Esophagus muscularis mucosa (tissue), 4 donors: ENCODE measurements at regions not wholly inside any gene's neighbourhood (a gene's known extent, or its start where the extent isn't known, plus 50 kb on each side); places are given as distances from the start of the nearest gene placed in this dataset.

Source experiments
- DNase-seq: peaks from one replicate; pipeline ENCODE4 v3.0.0-alpha.2; 2017; ENCODE audit errors: extremely low spot score
- H3K27ac ChIP-seq, 4 donors: fragments of 200-600 bp; sonication (generic); replicated peaks in 1 of 4; 1 replicate in 3 of 4; 2 replicates in 1 of 4; pipeline ENCODE4 v1.5.1; 2016 to 2019; ENCODE audit warnings: mild to moderate bottlenecking in 1 of 4
- H3K27me3 ChIP-seq, 4 donors: fragments of 200-600 bp; sonication (generic); one replicate each; pipeline versions ENCODE4 v1.5.1 to v1.6.0; 2016 to 2019
- H3K36me3 ChIP-seq, 4 donors: fragments of 200-600 bp; sonication (generic); one replicate each; pipeline ENCODE4 v1.5.1; 2016 to 2019
- H3K4me1 ChIP-seq, 4 donors: fragments of 200-600 bp; sonication (generic); one replicate each; pipeline ENCODE4 v1.5.1; 2016 to 2019
- H3K4me3 ChIP-seq, 4 donors: fragments of 200-600 bp; sonication (generic); 1 replicate in 2 of 4; 2 replicates in 2 of 4; pipeline ENCODE4 v1.5.1; 2016 to 2019; ENCODE audit warnings: mild to moderate bottlenecking in 4 of 4, moderate library complexity in 1 of 4
- H3K9me3 ChIP-seq, 4 donors: fragments of 200-600 bp; sonication (generic); 1 replicate in 3 of 4; 2 replicates in 1 of 4; pipeline ENCODE4 v1.5.1; 2016 to 2019
- CTCF ChIP-seq, 3 experiments: fragments of 200-600 bp in 2 of 3; fragments of 450-650 bp in 1 of 3; sonication (generic) in 2 of 3; IDR thresholded peaks; one replicate each; pipeline ENCODE4 v1.5.1; 2017 to 2019; ENCODE audit warnings: antibody characterized with exemption in 3 of 3, mild to moderate bottlenecking in 2 of 3, moderate library complexity in 1 of 3
- EP300 ChIP-seq: sonication (generic); formaldehyde crosslinking; IDR thresholded peaks from one replicate; pipeline ENCODE4 v1.6.1; 2017; ENCODE audit warnings: antibody characterized with exemption
- POLR2A ChIP-seq: fragments of 450-650 bp; IDR thresholded peaks from one replicate; pipeline ENCODE4 v1.6.1; 2017; ENCODE audit warnings: antibody characterized with exemption, moderate library complexity, mild to moderate bottlenecking, low read depth
- POLR2AphosphoS5 ChIP-seq, 2 donors: sonication (generic); formaldehyde crosslinking; IDR thresholded peaks; one replicate each; pipeline ENCODE4 v1.6.1; 2017; ENCODE audit warnings: antibody characterized with exemption in 2 of 2
- WGBS: methylation state at CpG from one replicate; pipeline ENCODE4 v1.1.5; 2018; 5-methylcytosine and 5-hydroxymethylcytosine counted together
- intact Hi-C: fragments of 100-400 bp; cut with DNase I; formaldehyde crosslinking; loops from one replicate; pipeline ENCODE4 v1.15.1; 2023

GRCh38 chr1:90344963-90345730, 350.2 kb downstream of the ZNF326 start:
- intact Hi-C loops, result no loop called here
- no peaks in the 10 kb centered on the region for H3K4me1 ChIP-seq
- peaks cover 0 to 23% (median 12%) of the 10 kb centered on the region in 4 donors for H3K9me3 ChIP-seq
- no peak overlapping the region for H3K4me3 ChIP-seq
- 67% methylated on average over 1 of the region's 1 CpG for WGBS
- no peak for DNase-seq
- TF ChIP-seq CTCF (IDR thresholded peaks at IDR 0.05), result no peak
- TF ChIP-seq POLR2AphosphoS5 (IDR thresholded peaks at IDR 0.05), result no peak
- no peak for TF ChIP-seq POLR2A
- TF ChIP-seq EP300, result no peak
- H3K36me3 ChIP-seq, result no peaks in the 10 kb centered on the region
- no peaks in the 10 kb centered on the region for H3K27me3 ChIP-seq
- no peak overlapping the region for H3K27ac ChIP-seq

- Histone ChIP-seq H3K36me3 (no peaks in the 10 kb centered on the region), H3K4me1 (no peaks in the 10 kb centered on the region), H3K9me3 (no peaks in the 10 kb centered on the region), H3K4me3 (no peak overlapping the region), H3K27ac (no peak overlapping the region), H3K27me3 (no peaks in the 10 kb centered on the region)
- 15% methylated on average over 1 of the region's 1 CpG for WGBS
- TF ChIP-seq CTCF (IDR thresholded peaks at IDR 0.05), result no peak
- no peak for TF ChIP-seq POLR2A
- no peak for TF ChIP-seq POLR2AphosphoS5 (IDR thresholded peaks at IDR 0.05)
- no peak for TF ChIP-seq EP300
- no peak for DNase-seq
- intact Hi-C loops, result no loop called here
These were observed 346.6 kb downstream of the ZNF326 start for GRCh38 chr1:90341516-90341915.

GRCh38 chr1:90340606-90341005, 345.7 kb downstream of the ZNF326 start:
- Histone ChIP-seq H3K4me1 (no peaks in the 10 kb centered on the region), H3K4me3 (no peak overlapping the region), H3K27me3 (no peaks in the 10 kb centered on the region), H3K36me3 (no peaks in the 10 kb centered on the region), H3K27ac (no peak overlapping the region), H3K9me3 (no peaks in the 10 kb centered on the region)
- no peak for TF ChIP-seq POLR2A
- no peak for TF ChIP-seq CTCF (IDR thresholded peaks at IDR 0.05)
- no peak for TF ChIP-seq POLR2AphosphoS5 (IDR thresholded peaks at IDR 0.05)
- no peak for TF ChIP-seq EP300
- intact Hi-C loops, result no loop called here
- DNase-seq, result no peak
- WGBS, result 64% methylated on average over 2 of the region's 2 CpGs

- intact Hi-C loops, result no loop called here
- Histone ChIP-seq H3K27ac (no peak overlapping the region), H3K4me1 (no peaks in the 10 kb centered on the region), H3K4me3 (no peak overlapping the region), H3K36me3 (no peaks in the 10 kb centered on the region), H3K9me3 (no peaks in the 10 kb centered on the region), H3K27me3 (no peaks in the 10 kb centered on the region)
- 74% methylated on average over 2 of the region's 2 CpGs for WGBS
- TF ChIP-seq CTCF (IDR thresholded peaks at IDR 0.05), result no peak
- TF ChIP-seq EP300, result no peak
- TF ChIP-seq POLR2A, result no peak
- no peak for TF ChIP-seq POLR2AphosphoS5 (IDR thresholded peaks at IDR 0.05)
- no peak for DNase-seq
These were observed 344.9 kb downstream of the ZNF326 start for GRCh38 chr1:90339811-90340210.
